Fibroblast of skin of left quadriceps (primary cell): ENCODE measurements at regions not wholly inside any gene's neighbourhood (a gene's known extent, or its start where the extent isn't known, plus 50 kb on each side); places are given as distances from the start of the nearest gene placed in this dataset.
"Not testable (repeated sequence)": the region's sequence is repeated elsewhere in the genome, so short reads cannot be mapped to it uniquely, and the experiment has no call there.

ENCODE experiments used
- DNase-seq, 2 experiments: peaks; one replicate each; pipeline ENCODE4 v3.0.0-alpha.2; 2013; ENCODE audit warnings: low read depth in 2 of 2

DNA sequence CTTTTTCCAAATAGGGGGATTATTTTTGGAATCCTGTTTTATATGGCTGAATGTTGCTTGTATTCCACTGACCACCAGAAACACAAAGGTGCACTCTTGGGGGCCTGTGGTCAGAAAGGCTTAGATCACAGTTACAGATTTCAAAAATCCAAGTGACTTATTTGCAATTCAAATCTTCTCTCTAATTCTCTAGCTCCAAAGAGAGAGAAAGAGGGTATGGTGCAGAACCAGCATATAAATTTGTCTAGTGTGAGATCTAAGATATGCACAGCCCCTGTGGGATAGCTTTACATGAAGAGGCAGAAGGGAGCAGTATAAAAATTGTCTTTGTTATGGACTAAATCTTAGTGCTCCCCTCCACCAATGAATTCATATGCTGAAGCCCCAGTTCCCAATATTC, 1121.7 kb upstream of the CELF2 start:
- no peak for DNase-seq

GRCh38 chr10:9898633-9899395, 1118.9 kb upstream of the CELF2 start:
- no peak for DNase-seq

DNA sequence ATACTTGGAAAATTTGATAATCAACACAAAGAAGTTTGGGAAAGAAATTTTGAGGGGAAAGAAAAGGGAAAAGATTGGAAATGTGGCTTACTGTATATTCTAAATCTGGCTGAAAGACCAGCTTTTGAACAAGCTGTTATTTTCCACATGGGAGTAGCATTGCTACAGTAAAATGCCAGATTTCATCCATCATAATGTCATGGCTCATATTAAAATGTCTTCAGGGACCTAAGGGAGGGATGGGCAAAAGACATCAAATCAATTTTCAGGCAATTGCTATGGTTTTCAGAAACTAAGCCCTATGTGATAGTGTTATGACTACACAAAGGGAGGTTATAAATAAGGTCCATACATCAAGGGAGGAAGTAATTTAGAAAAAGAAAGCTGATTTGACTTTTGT, 1116.9 kb upstream of the CELF2 start:
- DNase-seq = no peak

GRCh38 chr10:9901971-9902370, 1115.7 kb upstream of the CELF2 start:
- no peak for DNase-seq

GRCh38 chr10:9910446-9910845, 1107.2 kb upstream of the CELF2 start:
- no peak for DNase-seq

DNA sequence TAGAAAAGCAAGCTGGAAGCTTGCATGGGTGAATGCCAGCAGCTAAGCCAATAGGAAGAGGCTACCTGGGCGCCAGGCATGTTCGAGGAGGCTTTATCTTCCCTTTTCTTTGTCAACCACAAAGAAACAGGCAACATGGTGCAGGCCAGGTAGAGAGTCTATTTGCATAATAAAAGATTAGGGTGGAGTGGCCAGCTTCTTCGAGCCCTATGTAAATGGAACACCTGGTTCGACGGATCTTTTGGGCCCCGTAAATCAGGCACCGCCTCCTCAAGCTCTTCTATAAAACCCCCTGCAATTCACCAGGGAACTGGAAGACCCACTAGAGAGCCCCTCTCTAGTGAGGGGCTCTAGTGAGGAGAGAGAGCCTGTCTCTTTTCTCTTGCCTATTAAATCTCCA, 1106.2 kb upstream of the CELF2 start:
- DNase-seq = no peak

DNA sequence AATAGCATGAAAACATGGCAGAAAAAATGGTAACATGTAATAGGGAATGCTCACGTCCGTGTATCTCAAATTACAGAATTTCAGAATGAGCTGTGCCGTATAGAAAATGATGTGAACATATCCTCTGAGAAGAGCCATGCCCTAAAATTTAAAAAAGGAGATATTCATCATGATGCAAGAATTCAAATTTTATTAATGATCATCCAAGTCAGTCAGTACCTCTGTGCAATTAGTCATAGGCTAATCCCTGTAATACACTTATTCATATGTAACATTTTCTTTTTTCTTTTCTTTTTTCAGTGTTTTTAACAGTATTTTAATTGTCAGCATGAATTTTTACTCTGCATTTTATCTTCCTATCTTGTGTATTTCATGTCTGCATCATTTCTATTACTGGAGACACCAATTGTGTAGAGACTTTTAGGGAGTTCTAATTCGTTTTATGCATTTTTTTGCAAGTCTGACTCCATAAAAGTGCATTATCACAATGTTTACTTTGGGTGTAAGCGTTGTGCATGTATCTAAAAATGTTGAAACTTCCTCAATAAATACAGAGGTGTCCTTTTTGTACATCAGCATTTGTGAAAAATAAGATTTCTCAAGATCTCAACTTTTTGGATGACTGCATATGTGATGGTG, 1103.7 kb upstream of the CELF2 start:
- no peak for DNase-seq

DNA sequence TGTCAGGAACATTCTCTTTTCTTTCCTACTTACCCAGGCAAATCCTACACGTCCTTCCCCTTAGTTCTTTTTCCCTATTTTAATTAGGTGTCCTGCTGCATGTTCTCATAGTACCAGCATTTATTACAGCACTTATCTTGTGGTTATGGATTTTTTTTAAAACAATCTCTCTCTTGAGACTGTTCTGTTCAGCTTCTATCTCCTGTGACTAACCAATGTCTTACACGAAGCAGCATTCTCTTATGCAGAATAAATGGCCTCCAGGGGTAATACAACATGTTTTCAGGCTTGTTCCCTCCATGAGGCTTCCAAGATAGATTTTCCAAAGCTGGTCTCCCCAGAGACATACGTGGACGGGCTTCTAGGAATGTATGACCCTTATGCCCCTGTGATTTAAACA, 1096.1 kb upstream of the CELF2 start:
- no peak for DNase-seq

DNA sequence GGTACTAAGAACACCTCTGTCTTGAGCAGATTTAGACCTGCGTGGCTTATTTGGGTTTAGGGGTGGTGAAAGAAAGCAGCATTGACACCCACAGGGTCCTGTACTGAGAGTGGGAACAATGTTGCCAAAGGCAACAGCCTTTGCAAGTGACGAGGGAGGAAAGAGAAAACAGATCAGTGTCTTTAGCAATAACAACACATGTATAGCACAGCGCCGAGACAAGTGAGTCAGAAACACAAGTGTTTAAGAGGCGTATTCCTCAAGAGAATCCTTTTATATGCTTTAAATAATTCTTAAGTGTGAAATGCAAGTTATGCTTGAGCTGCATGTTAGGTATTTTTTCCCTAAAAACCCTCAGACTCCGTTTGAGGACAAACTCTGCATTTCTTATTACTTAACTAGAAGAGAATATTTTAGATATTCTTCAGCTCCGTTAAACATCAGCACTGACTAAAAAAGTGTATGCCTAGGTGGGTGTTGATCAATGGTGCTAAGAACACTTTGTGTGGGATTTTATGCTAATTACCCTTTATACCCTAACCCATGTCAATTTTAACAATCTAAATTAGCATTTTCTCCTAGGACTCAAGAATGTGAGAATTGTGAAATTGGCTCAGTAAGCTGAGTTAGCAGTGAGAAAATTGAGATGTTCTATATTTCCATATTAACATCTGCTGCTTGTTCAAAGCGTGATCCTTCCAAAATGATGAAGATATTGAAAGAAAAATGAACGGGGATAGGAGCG, 1095.4 kb upstream of the CELF2 start:
- no peak for DNase-seq

DNA sequence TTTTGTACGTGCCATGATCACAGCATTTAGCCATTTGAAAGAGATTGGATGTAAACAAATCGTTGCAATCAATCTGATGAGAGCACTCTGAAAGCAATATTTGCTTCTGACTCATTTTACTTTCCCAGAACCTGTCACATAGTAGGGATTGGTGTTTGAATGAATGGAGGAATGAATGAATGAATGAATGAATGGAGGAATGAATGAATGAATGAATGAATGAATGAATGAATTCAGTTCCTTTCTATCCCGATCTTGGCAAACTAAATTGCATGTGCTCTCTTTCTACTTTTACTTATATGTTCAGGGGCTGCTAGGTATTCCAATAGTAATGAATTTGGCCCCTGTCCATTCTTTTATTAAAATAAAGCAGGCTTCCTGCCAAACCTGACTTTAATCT, 1091.7 kb upstream of the CELF2 start:
- no peak for DNase-seq

DNA sequence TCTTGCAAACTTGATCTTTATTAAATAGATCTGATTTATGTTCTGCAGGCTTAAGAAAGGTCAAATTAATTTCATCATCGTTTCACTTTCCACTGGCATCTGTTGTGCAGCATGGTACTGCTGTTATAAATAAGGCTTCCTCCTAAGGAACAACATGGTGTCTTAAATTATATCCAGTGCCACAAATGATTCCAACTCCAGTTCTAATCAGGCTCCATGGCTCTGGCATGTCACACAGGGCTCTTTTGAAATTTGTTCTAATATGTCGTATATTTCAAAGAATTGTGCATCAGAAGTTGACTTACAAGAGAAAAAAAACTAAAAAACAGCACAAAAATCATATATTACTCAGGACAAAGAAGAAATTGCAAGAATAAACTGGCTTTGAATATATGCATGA, 1090.8 kb upstream of the CELF2 start:
- no peak for DNase-seq

GRCh38 chr10:9939716-9940115, 1078.0 kb upstream of the CELF2 start:
- DNase-seq = no peak

DNA sequence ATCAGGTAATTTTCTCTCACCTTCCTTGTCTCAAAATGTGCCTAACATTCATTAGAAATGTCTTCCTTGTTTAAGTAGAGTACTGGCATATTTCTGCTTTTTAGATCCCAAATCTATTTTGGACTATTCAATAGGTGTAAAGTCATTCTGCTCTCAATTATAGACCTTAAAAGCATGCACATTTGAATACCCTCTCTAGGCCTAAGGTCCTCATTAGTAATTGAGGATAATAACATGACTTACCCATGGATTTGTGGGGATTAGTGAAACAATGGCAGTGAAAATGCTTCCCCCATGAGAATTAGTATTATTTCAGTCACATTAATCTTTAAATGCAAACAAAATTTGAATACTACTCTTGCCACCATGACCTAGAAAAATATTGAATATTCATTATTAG, 1073.0 kb upstream of the CELF2 start:
- DNase-seq = no peak

- no peak for DNase-seq
Observed at GRCh38 chr10:9950070-9950469, 1067.6 kb upstream of the CELF2 start.

DNA sequence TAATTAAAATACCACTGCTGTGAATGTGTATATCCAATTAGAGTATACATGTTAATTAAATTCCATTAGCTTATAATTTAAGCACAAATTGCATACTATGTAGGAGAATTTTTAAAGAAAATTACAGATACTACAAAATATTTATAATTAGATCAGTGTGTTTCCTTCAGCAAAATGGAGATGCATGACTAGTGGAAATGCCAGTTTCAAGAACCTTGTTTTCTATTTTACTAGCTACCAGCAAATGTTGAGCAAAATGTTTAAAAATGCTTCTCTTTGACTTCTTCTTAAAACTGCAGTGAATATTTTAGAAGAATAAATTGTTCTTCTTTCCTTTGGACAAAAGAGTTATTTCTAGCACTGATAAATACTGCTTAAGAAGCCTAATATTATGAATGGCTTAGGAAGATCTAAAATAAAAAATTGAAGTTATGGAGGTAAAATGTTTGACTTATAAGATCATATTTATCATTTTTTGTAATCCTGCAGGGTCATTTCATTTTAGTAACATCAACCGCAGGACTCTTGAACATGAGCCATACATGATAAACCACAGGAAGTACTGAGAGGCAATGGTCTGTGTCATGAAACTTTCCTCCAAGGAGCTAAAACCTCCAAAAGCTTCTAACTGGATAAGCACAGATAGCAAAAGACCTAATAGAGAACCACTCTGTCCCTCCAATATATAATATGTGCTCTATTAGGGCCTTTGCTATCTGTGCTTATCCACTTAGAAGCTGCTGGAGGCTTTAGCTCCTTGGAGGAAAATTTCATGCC, 1066.0 kb upstream of the CELF2 start:
- DNase-seq = peak; percentile 46 to 54

DNA sequence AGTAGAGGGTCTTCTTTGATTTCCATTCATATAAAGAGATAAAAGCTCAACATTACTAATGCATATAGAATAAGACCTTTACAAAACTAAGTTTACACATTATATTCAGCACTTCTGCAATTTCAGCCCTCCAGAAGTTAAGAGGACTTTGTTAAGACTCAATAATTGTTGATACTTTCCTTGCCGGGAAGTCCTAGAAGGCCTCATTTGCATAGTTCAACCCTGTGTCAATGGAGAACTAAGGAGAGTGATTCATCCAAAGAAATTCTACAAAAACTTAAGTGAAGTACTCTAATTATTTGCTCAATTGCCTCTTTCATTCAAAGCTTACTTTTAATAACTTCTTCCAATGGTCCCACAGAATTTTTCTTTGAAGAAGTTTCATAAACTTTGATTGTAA, 1060.3 kb upstream of the CELF2 start:
- peak; percentile 63 to 69 for DNase-seq

GRCh38 chr10:9957876-9958275, 1059.8 kb upstream of the CELF2 start:
- DNase-seq = not testable (repeated sequence)

GRCh38 chr10:9965341-9965740, 1052.3 kb upstream of the CELF2 start:
- no peak for DNase-seq

DNA sequence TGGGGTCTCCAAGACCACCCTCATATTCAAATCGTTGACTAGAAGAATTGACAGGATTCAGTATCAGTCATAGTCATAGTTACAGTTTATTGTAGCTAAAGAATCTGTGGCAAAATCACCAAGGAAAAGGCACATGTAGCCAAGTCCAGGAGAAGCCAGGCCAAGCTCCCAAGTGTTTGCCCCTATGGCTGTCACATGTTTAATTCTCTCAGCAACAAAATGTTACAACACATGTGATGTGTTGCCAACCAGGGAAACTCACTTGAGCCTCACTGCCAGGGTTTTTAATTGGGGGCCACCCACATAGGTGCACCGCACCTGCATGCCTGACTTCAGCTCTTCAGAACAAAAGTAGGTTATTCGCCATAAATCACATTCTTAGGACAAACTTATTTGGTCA, 1030.9 kb upstream of the CELF2 start:
- DNase-seq = no peak

DNA sequence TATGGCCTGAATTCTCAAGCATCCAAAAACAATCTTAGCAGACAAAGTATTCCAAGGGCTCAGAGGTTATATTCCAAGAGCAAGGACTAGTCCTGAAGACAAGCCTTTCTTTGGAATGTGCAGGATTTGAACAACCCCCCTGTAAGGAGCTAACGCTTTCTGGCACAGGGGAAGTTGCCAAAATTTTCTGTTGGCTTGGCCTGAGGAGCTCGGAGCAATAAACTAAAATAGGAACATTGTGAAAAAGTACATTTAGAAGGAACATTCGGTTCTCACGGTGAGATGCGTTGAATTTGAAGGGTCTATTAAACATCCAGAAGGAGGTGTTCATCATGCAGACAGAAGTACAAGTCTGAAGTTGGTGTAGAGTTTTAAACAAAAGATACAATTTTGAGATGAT, 1030.5 kb upstream of the CELF2 start:
- DNase-seq = no peak

DNA sequence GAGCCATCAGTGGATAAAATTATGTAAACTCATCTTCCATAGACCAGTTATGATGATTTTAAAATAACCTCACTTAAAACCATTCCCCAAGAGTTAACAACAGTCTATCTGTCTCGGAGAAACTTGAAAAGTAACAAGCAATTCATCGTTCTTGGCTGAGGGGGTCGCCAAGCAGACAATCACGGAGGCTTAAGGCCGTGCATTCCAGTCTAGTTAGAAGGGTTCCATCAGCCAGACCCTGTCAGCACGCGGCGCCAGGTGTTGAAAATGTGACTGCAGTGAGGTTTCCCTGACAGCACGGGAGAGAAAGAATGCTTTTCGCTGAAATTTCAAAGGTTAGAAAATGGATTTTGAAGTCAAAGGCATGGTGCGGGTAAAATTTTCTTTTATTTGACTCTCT, 1025.0 kb upstream of the CELF2 start:
- DNase-seq = peak; percentile 11 to 14

DNA sequence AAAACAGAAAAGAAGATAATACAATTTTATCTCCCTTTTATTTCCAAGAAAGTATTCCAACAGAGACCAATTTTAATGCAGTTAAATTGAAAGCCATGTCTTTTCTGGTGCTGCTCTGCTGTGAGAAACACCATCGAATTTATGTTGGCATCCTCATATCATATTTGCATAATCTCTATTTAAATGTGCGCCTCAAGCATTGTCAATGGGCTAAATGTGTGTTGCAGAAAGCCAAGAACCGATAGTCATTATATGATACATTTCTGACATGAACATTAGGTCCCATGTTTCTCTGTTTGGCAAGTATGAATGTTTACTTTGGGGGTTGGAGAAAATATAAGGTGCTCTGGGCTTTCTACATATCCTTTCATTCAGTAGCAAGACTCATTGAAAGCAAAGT, 1023.5 kb upstream of the CELF2 start:
- DNase-seq = no peak
